ENCODE measurements at regions not wholly inside any gene's neighbourhood (a gene's known extent, or its start where the extent isn't known, plus 50 kb on each side); places are given as distances from the start of the nearest gene placed in this dataset.

DNA sequence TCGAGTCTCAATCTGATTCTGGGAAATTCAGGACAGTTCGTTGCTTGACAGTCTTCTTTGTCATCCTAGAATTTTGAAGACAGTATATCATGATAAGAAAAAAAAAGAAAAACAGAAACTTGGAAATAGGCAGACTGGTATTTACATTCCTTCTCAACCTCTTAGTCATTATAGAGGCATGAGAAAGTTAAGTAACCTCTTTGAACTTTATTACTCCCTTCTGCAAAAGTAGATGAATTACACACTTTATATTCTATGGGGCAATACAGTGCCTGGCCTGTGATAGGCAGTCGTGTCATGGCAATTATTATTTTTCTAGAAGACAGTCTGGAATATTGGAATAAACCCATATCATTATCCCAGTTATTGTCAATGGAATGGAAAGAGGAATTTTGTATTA, 828.9 kb downstream of the TLR4 start:
- TF ChIP-seq, protein P1, sequence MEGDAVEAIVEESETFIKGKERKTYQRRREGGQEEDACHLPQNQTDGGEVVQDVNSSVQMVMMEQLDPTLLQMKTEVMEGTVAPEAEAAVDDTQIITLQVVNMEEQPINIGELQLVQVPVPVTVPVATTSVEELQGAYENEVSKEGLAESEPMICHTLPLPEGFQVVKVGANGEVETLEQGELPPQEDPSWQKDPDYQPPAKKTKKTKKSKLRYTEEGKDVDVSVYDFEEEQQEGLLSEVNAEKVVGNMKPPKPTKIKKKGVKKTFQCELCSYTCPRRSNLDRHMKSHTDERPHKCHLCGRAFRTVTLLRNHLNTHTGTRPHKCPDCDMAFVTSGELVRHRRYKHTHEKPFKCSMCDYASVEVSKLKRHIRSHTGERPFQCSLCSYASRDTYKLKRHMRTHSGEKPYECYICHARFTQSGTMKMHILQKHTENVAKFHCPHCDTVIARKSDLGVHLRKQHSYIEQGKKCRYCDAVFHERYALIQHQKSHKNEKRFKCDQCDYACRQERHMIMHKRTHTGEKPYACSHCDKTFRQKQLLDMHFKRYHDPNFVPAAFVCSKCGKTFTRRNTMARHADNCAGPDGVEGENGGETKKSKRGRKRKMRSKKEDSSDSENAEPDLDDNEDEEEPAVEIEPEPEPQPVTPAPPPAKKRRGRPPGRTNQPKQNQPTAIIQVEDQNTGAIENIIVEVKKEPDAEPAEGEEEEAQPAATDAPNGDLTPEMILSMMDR (IDR thresholded peaks at IDR 0.05; ENCODE audit: insufficient read depth, low read depth, low read length) = no peak
- no peak for TF ChIP-seq EZH2 (IDR thresholded peaks at IDR 0.05; ENCODE audit: insufficient read depth, low read length)

Measured in astrocyte (in vitro differentiated cells and primary cell).